ENCODE measurements at regions not wholly inside any gene's neighbourhood (a gene's known extent, or its start where the extent isn't known, plus 50 kb on each side); places are given as distances from the start of the nearest gene placed in this dataset.

DNA sequence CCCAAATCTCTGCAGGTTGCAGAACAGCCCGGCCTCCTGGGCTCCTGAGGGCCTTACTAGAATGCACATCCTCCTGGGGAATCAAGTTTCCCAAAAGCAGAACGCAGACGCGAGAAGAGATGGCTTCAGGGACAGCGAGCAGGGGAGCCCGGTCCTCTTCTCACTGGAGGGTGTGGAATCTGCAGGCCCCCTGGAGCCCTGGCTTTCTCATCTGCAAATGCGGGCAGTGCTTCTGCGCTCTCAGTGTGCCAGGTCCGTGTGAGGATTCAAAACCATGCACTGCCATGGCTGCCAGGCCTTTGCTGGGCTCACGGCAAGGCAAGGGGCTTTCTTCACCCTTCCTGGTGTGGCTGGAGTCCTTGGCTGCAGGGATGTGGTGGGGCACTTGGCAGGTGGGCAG, 330.9 kb upstream of the MKI67 start:
- H3K9ac ChIP-seq: no peak overlapping the region
- H3K4me2 ChIP-seq (ENCODE audit: low read length): no peak overlapping the region
- no peaks in the 10 kb centered on the region for H3K36me3 ChIP-seq (ENCODE audit: control insufficient read depth, insufficient read depth, low read length)
- H3K27ac ChIP-seq: no peak overlapping the region
- H3K9me3 ChIP-seq (ENCODE audit: control insufficient read depth, low read length): no peaks in the 10 kb centered on the region
- no peaks in the 10 kb centered on the region for H3K79me2 ChIP-seq
- TF ChIP-seq, protein P1, sequence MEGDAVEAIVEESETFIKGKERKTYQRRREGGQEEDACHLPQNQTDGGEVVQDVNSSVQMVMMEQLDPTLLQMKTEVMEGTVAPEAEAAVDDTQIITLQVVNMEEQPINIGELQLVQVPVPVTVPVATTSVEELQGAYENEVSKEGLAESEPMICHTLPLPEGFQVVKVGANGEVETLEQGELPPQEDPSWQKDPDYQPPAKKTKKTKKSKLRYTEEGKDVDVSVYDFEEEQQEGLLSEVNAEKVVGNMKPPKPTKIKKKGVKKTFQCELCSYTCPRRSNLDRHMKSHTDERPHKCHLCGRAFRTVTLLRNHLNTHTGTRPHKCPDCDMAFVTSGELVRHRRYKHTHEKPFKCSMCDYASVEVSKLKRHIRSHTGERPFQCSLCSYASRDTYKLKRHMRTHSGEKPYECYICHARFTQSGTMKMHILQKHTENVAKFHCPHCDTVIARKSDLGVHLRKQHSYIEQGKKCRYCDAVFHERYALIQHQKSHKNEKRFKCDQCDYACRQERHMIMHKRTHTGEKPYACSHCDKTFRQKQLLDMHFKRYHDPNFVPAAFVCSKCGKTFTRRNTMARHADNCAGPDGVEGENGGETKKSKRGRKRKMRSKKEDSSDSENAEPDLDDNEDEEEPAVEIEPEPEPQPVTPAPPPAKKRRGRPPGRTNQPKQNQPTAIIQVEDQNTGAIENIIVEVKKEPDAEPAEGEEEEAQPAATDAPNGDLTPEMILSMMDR (IDR thresholded peaks at IDR 0.05): no peak
- H3K4me1 ChIP-seq: no peaks in the 10 kb centered on the region
- no peaks in the 10 kb centered on the region for H3K27me3 ChIP-seq (ENCODE audit: control insufficient read depth, insufficient read depth, low read length)
- H3K4me3 ChIP-seq (ENCODE audit: low read depth, low read length): no peak overlapping the region
- H2AFZ ChIP-seq: no peak overlapping the region

DNA sequence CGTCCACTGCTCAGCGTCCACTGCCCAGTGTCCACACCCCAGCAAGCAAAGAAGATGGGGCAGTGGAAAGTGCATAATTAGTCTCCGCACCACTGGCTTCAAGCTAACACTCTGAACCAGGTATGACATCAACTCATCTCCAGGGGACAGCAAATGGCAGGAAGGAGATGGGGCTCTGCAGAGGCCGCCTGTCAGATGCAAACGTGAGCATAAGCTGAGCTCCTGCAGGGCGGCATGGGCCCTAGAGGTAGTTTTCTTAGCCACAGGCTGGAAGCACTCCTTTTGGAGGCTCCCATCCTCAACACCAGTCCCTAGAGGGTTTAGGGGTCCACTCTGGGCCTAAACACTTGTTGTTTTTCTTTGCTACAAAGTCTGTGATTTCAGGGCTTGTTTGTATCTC, 335.8 kb upstream of the MKI67 start:
- TF ChIP-seq, protein P1 (IDR thresholded peaks at IDR 0.05): no peak
- H3K9ac ChIP-seq: no peak overlapping the region
- H3K27ac ChIP-seq: no peak overlapping the region
- H3K4me1 ChIP-seq: no peaks in the 10 kb centered on the region
- H3K4me3 ChIP-seq (ENCODE audit: low read depth, low read length): no peak overlapping the region
- H3K79me2 ChIP-seq: no peaks in the 10 kb centered on the region
- H3K36me3 ChIP-seq (ENCODE audit: control insufficient read depth, insufficient read depth, low read length): no peaks in the 10 kb centered on the region
- no peaks in the 10 kb centered on the region for H3K27me3 ChIP-seq (ENCODE audit: control insufficient read depth, insufficient read depth, low read length)
- H2AFZ ChIP-seq: no peak overlapping the region
- H3K9me3 ChIP-seq (ENCODE audit: control insufficient read depth, low read length): no peaks in the 10 kb centered on the region
- H3K4me2 ChIP-seq (ENCODE audit: low read length): no peak overlapping the region

DNA sequence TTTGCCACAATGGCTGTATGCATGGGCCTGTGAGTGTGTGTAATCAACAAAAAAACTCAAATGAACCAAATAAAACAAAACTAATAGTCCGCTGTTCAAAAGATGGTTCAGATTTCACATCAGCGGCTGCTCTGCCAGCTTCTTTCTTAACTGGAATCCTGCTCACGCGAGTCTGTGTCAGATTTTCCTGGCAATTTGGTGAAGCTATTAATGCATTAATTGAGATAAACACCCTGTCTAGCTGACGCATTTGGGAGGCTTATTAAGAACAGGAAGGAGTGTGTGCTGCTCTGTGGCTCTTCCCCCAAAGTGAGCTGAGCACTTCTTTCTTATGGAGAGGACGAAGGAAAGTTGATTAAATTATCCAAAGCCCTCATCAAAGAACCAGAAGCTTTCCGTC, 336.6 kb upstream of the MKI67 start:
- Histone ChIP-seq H3K79me2 (no peaks in the 10 kb centered on the region), H3K4me3 (ENCODE audit: low read depth, low read length) (no peak overlapping the region), H2AFZ (no peak overlapping the region), H3K4me2 (ENCODE audit: low read length) (no peak overlapping the region), H3K9me3 (ENCODE audit: control insufficient read depth, low read length) (no peaks in the 10 kb centered on the region), H3K9ac (no peak overlapping the region), H3K27me3 (ENCODE audit: control insufficient read depth, insufficient read depth, low read length) (no peaks in the 10 kb centered on the region), H3K36me3 (ENCODE audit: control insufficient read depth, insufficient read depth, low read length) (no peaks in the 10 kb centered on the region), H3K4me1 (no peaks in the 10 kb centered on the region), H3K27ac (no peak overlapping the region)
- TF ChIP-seq, protein P1 (IDR thresholded peaks at IDR 0.05): no peak

DNA sequence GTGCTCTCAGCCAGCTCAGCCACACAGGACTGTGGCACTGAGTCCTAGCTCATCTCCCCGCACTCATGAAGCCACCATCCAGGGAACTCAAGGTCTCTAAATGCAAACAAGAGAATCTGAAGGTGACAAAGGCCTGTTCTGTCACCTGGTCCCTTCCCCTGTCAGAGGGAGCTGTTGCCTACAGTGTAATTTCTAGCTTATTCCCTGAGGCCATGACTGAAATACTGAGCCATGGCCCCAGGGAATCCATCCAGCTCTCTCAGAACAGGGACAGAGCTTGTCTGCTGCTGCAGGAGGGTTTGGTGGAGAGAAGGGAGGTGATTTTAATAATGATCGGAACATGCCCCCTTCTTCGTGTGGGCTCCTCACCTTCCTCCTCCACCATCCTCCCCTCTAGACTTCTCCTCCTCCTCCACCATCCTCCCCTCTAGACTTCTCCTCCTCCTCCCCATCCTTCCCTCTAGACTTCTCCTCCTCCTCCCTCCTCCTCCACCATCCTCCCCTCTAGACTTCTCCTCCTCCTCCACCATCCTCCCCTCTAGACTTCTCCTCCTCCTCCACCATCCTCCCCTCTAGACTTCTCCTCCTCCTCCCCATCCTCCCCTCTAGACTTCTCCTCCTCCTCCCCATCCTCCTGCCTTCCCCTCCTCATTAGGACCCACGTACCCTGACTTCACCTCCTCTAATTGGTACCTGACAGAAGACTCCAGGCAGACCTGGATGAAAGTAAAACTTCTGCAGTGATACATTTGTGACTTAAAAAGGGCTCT, 338.0 kb upstream of the MKI67 start:
- Histone ChIP-seq H3K36me3 (ENCODE audit: control insufficient read depth, insufficient read depth, low read length) (no peaks in the 10 kb centered on the region), H3K4me2 (ENCODE audit: low read length) (no peak overlapping the region), H3K27ac (no peak overlapping the region), H3K9me3 (ENCODE audit: control insufficient read depth, low read length) (no peaks in the 10 kb centered on the region), H3K4me1 (no peaks in the 10 kb centered on the region), H3K79me2 (no peaks in the 10 kb centered on the region), H3K27me3 (ENCODE audit: control insufficient read depth, insufficient read depth, low read length) (no peaks in the 10 kb centered on the region), H3K4me3 (ENCODE audit: low read depth, low read length) (no peak overlapping the region), H3K9ac (no peak overlapping the region), H2AFZ (no peak overlapping the region)
- TF ChIP-seq, protein P1 (IDR thresholded peaks at IDR 0.05): no peak

DNA sequence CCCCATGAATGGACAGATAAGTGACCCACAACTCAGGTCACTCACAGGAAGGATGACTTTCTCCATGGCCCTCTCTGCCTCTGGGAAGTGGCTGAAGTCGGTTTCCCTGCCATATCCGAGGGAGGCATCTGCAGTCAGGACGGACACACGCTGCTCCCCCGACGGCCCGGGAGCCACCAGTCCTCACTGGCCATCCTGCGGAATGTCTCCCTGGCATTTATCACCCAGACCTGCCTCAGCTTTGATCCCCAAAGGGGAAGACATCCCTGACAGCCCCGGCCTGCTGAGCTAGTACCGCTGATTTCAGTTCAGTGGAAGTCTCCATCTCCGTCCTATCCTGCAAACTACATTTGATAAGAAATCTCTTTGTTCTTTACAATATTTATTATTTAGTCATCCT, 339.5 kb upstream of the MKI67 start:
- H3K9me3 ChIP-seq (ENCODE audit: control insufficient read depth, low read length): no peaks in the 10 kb centered on the region
- no peak overlapping the region for H3K4me3 ChIP-seq (ENCODE audit: low read depth, low read length)
- no peak overlapping the region for H3K27ac ChIP-seq
- no peaks in the 10 kb centered on the region for H3K27me3 ChIP-seq (ENCODE audit: control insufficient read depth, insufficient read depth, low read length)
- no peak overlapping the region for H3K9ac ChIP-seq
- no peaks in the 10 kb centered on the region for H3K79me2 ChIP-seq
- H3K4me1 ChIP-seq: no peaks in the 10 kb centered on the region
- H3K36me3 ChIP-seq (ENCODE audit: control insufficient read depth, insufficient read depth, low read length): no peaks in the 10 kb centered on the region
- H2AFZ ChIP-seq: no peak overlapping the region
- no peak overlapping the region for H3K4me2 ChIP-seq (ENCODE audit: low read length)
- TF ChIP-seq, protein P1 (IDR thresholded peaks at IDR 0.05): no peak

Measured in parathyroid adenoma (tissue), 2 donors.